Mesendoderm (in vitro differentiated cells): ENCODE measurements at regions not wholly inside any gene's neighbourhood (a gene's known extent, or its start where the extent isn't known, plus 50 kb on each side); places are given as distances from the start of the nearest gene placed in this dataset.
"Not testable (repeated sequence)": the region's sequence is repeated elsewhere in the genome, so short reads cannot be mapped to it uniquely, and the experiment has no call there.

ENCODE experiments used
- DNase-seq: peaks from one replicate; pipeline ENCODE4 v3.0.0; 2013
- H2AK5ac ChIP-seq: 2 replicates; pipeline ENCODE4 v1.6.1; 2013; ENCODE audit warnings: low read length, inconsistent platforms
- H2BK120ac ChIP-seq: 2 replicates; pipeline ENCODE4 v1.6.1; 2013; ENCODE audit warnings: low read depth, mild to moderate bottlenecking, low read length, moderate library complexity, mixed read lengths
- H2BK15ac ChIP-seq: replicated peaks from 2 replicates; pipeline ENCODE4 v1.6.1; 2013; ENCODE audit warnings: low read depth, mild to moderate bottlenecking, moderate library complexity
- H2BK5ac ChIP-seq: 2 replicates; pipeline ENCODE4 v1.6.1; 2013; ENCODE audit warnings: low read length, inconsistent platforms
- H3K18ac ChIP-seq: 2 replicates; pipeline ENCODE4 v1.6.1; 2013; ENCODE audit warnings: mild to moderate bottlenecking, low read length, mixed read lengths
- H3K23ac ChIP-seq: one replicate; pipeline ENCODE4 v1.6.1; 2013; ENCODE audit warnings: low read length
- H3K27ac ChIP-seq: 2 replicates; pipeline ENCODE4 v1.5.1; 2013; ENCODE audit warnings: low read depth, mild to moderate bottlenecking, inconsistent platforms, low read length, moderate library complexity
- H3K27me3 ChIP-seq: 2 replicates; pipeline ENCODE4 v1.6.1; 2013; ENCODE audit warnings: low read length, control low read depth, mild to moderate bottlenecking, inconsistent platforms; ENCODE audit not compliant: insufficient read depth, poor library complexity
- H3K36me3 ChIP-seq: 2 replicates; pipeline ENCODE4 v1.6.1; 2013; ENCODE audit warnings: low read length, inconsistent platforms; ENCODE audit not compliant: control insufficient read depth, insufficient read depth
- H3K4ac ChIP-seq: one replicate; pipeline ENCODE4 v1.6.1; 2013; ENCODE audit warnings: low read depth, mild to moderate bottlenecking, low read length, moderate library complexity
- H3K4me1 ChIP-seq: 2 replicates; pipeline ENCODE4 v1.6.1; 2013; ENCODE audit warnings: low read depth, low read length, inconsistent platforms; ENCODE audit not compliant: control insufficient read depth
- H3K4me2 ChIP-seq: 2 replicates; pipeline ENCODE4 v1.6.1; 2013; ENCODE audit warnings: low read length
- H3K4me3 ChIP-seq: 2 replicates; pipeline ENCODE4 v1.5.1; 2013; ENCODE audit warnings: mild to moderate bottlenecking, low read length
- H3K56ac ChIP-seq: one replicate; pipeline ENCODE4 v1.6.1; 2013; ENCODE audit warnings: low read length
- H3K79me1 ChIP-seq: 2 replicates; pipeline ENCODE4 v1.6.1; 2013; ENCODE audit warnings: low read length, inconsistent platforms
- H3K79me2 ChIP-seq: 2 replicates; pipeline ENCODE4 v1.6.1; 2013; ENCODE audit warnings: mild to moderate bottlenecking, low read length; ENCODE audit not compliant: control insufficient read depth, insufficient read depth
- H3K9ac ChIP-seq: 2 replicates; pipeline ENCODE4 v1.6.1; 2013; ENCODE audit warnings: low read length, inconsistent platforms
- H4K5ac ChIP-seq: one replicate; pipeline ENCODE4 v1.6.1; 2013; ENCODE audit warnings: low read length
- H4K8ac ChIP-seq: one replicate; pipeline ENCODE4 v1.6.1; 2013; ENCODE audit warnings: low read depth, mild to moderate bottlenecking, control low read depth, low read length, moderate library complexity
- WGBS: extraction: QIAGEN DNeasy Blood & Tissue Kit; methylation state at CpG from one replicate; pipeline ENCODE4 v1.1.7; 2013; ENCODE audit warnings: low lambda C conversion rate, missing lambda C conversion rate; ENCODE audit not compliant: insufficient coverage; ENCODE audit errors: extremely low coverage; 5-methylcytosine and 5-hydroxymethylcytosine counted together

DNA sequence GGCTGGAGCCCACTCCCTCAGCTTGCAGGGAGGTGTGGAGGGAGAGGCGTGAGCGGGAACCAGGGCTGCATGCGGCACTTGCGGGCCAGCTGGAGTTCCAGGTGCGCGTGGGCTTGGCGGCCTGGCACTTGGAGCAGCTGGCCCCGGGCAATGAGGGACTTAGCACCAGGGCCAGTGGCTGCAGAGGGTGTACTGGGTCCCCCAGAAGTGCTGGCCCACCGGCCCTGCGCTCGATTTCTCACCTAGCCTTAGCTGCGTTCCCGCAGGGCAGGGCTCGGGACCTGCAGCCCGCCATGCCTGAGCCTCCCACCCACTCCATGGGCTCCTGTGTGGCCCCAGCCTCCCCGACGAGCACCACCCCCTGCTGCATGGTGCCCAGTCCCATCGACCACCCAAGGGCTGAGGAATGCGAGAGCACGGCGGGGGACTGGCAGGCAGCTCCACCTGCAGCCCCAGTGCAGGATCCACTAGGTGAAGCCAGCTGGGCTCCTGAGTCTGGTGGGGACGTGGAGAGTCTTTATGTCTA lies 584.1 kb upstream of the PTPRD start:
- H2BK5ac ChIP-seq, H2BK120ac ChIP-seq, H3K23ac ChIP-seq, H3K27me3 ChIP-seq, H3K4me1 ChIP-seq, H3K56ac ChIP-seq, H3K79me2 ChIP-seq, H3K4me3 ChIP-seq, H3K79me1 ChIP-seq, H2BK15ac ChIP-seq, H2AK5ac ChIP-seq, H3K4ac ChIP-seq, H3K36me3 ChIP-seq, H4K5ac ChIP-seq, H3K9ac ChIP-seq, H3K18ac ChIP-seq, H3K27ac ChIP-seq, H4K8ac ChIP-seq, DNase-seq, H3K4me2 ChIP-seq: not testable (repeated sequence)
- no CpG with 5 or more reads among the region's 22 CpGs for WGBS

- no CpG with 5 or more reads among the region's 2 CpGs for WGBS
- Histone ChIP-seq H3K79me2 (no peaks in the 10 kb centered on the region), H4K5ac (no peak overlapping the region), H2BK5ac (no peak overlapping the region), H3K27me3 (no peaks in the 10 kb centered on the region), H2BK15ac (no peak overlapping the region), H3K23ac (no peak overlapping the region), H3K4me2 (no peak overlapping the region), H3K4me1 (peaks cover 3% of the 10 kb centered on the region), H3K27ac (no peak overlapping the region), H2BK120ac (no peak overlapping the region), H3K4me3 (no peak overlapping the region), H4K8ac (no peak overlapping the region), H3K4ac (no peak overlapping the region), H3K18ac (no peak overlapping the region), H3K9ac (no peak overlapping the region), H3K56ac (no peak overlapping the region), H3K36me3 (no peaks in the 10 kb centered on the region), H3K79me1 (no peaks in the 10 kb centered on the region), H2AK5ac (no peak overlapping the region)
- DNase-seq, result peak; percentile 61
Observed at GRCh38 chr9:11199335-11199734, 586.5 kb upstream of the PTPRD start.

DNA sequence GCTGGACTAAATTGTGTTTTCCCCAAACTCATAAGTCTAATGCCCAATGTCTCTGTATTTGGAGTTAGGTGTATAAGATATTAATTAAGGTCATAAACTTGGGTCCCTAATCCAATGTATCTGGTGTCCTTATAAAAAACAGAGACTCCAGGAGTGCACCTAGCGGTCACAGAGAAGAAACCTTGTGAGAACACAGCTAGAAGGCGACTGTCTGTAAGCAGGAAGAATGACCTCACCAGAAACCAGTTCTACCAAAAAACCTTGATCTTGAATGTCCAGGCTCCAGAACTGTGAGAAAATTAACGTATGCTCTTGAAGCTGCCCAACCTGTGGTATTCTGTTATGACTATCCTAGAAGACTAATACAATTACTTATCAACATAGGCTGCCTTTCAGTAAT lies 591.7 kb upstream of the PTPRD start:
- Histone ChIP-seq H3K18ac (no peak overlapping the region), H2BK5ac (no peak overlapping the region), H3K23ac (no peak overlapping the region), H3K27ac (no peak overlapping the region), H2BK120ac (no peak overlapping the region), H4K5ac (no peak overlapping the region), H3K4me1 (no peaks in the 10 kb centered on the region), H2AK5ac (no peak overlapping the region), H3K4ac (no peak overlapping the region), H3K79me1 (no peaks in the 10 kb centered on the region), H3K9ac (no peak overlapping the region), H4K8ac (no peak overlapping the region), H3K4me2 (no peak overlapping the region), H2BK15ac (no peak overlapping the region), H3K36me3 (no peaks in the 10 kb centered on the region), H3K27me3 (no peaks in the 10 kb centered on the region), H3K4me3 (no peak overlapping the region), H3K79me2 (no peaks in the 10 kb centered on the region), H3K56ac (no peak overlapping the region)
- peak; percentile 4 for DNase-seq
- WGBS, result no CpG with 5 or more reads among the region's 3 CpGs

GRCh38 chr9:11206925-11207324 lies 594.1 kb upstream of the PTPRD start:
- Histone ChIP-seq H3K9ac (no peak overlapping the region), H3K4me2 (no peak overlapping the region), H2BK5ac (no peak overlapping the region), H3K27ac (no peak overlapping the region), H3K56ac (no peak overlapping the region), H3K27me3 (no peaks in the 10 kb centered on the region), H3K18ac (no peak overlapping the region), H3K4ac (no peak overlapping the region), H3K79me1 (no peaks in the 10 kb centered on the region), H3K79me2 (no peaks in the 10 kb centered on the region), H4K8ac (no peak overlapping the region), H2AK5ac (no peak overlapping the region), H2BK120ac (no peak overlapping the region), H3K23ac (no peak overlapping the region), H4K5ac (no peak overlapping the region), H3K4me3 (no peak overlapping the region), H3K4me1 (no peaks in the 10 kb centered on the region), H3K36me3 (no peaks in the 10 kb centered on the region), H2BK15ac (no peak overlapping the region)
- no peak for DNase-seq

DNA sequence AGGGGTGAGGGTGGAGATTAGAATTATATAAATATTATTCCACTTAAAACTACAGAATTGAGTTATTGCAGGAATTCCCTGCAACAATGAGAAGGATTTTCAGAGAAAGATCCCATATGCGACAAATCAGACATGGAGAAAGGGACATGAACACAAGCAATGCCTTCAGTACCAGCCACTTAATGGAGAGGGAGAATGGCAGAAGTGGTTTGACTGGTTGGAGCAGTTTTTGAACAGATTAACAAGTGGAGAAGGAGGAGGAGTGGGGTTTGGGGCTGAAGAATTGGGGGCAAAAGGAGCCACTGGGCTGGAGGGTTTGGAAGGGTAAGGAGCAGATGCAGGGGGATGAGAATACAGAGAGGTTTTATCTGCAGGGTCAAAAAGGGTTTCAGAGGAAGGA lies 620.9 kb upstream of the PTPRD start:
- Histone ChIP-seq H3K4ac (no peak overlapping the region), H3K36me3 (no peaks in the 10 kb centered on the region), H4K5ac (no peak overlapping the region), H3K4me1 (no peaks in the 10 kb centered on the region), H2BK15ac (no peak overlapping the region), H2BK120ac (no peak overlapping the region), H3K56ac (no peak overlapping the region), H3K27me3 (no peaks in the 10 kb centered on the region), H3K18ac (no peak overlapping the region), H4K8ac (no peak overlapping the region), H3K4me3 (no peak overlapping the region), H3K23ac (no peak overlapping the region), H2AK5ac (no peak overlapping the region), H2BK5ac (no peak overlapping the region), H3K4me2 (no peak overlapping the region), H3K27ac (no peak overlapping the region), H3K9ac (no peak overlapping the region), H3K79me1 (no peaks in the 10 kb centered on the region), H3K79me2 (no peaks in the 10 kb centered on the region)
- no CpG with 5 or more reads among the region's 1 CpG for WGBS
- peak; percentile 3 for DNase-seq

- H3K9ac ChIP-seq, result no peak overlapping the region
- H2BK5ac ChIP-seq, result no peak overlapping the region
- H3K4ac ChIP-seq, result no peak overlapping the region
- H4K8ac ChIP-seq, result no peak overlapping the region
- no peaks in the 10 kb centered on the region for H3K36me3 ChIP-seq
- H3K23ac ChIP-seq, result no peak overlapping the region
- no peak overlapping the region for H2BK120ac ChIP-seq
- H3K79me1 ChIP-seq, result no peaks in the 10 kb centered on the region
- H3K79me2 ChIP-seq, result no peaks in the 10 kb centered on the region
- WGBS, result no CpG with 5 or more reads among the region's 2 CpGs
- no peak overlapping the region for H3K27ac ChIP-seq
- H4K5ac ChIP-seq, result no peak overlapping the region
- H3K4me3 ChIP-seq, result no peak overlapping the region
- H3K4me1 ChIP-seq, result no peaks in the 10 kb centered on the region
- H3K56ac ChIP-seq, result no peak overlapping the region
- H3K4me2 ChIP-seq, result no peak overlapping the region
- DNase-seq, result peak; percentile 2
- no peak overlapping the region for H2AK5ac ChIP-seq
- no peak overlapping the region for H3K18ac ChIP-seq
- H2BK15ac ChIP-seq, result no peak overlapping the region
- H3K27me3 ChIP-seq, result no peaks in the 10 kb centered on the region
Observed at GRCh38 chr9:11235061-11235460, 622.3 kb upstream of the PTPRD start.
